ENCODE measurements at regions not wholly inside any gene's neighbourhood (a gene's known extent, or its start where the extent isn't known, plus 50 kb on each side); places are given as distances from the start of the nearest gene placed in this dataset.

GRCh38 chr11:15839061-15839460, 517.3 kb downstream of the SOX6 start:
- no peak for TF ChIP-seq POLR2A (IDR thresholded peaks at IDR 0.05; ENCODE audit: low read length)
- TF ChIP-seq GATA1 (IDR thresholded peaks at IDR 0.05; ENCODE audit: low read depth, low read length), result no peak

Data from erythroblast (primary cell).